Adrenal gland (tissue), 9 donors: ENCODE measurements at regions not wholly inside any gene's neighbourhood (a gene's known extent, or its start where the extent isn't known, plus 50 kb on each side); places are given as distances from the start of the nearest gene placed in this dataset.

Experiments used
- DNase-seq, 7 donors: peaks; one replicate each; pipeline ENCODE4 v3.0.0-alpha.2; 2019 to 2020
- H3K27ac ChIP-seq, 5 donors: fragments of 200-600 bp; sonication (generic) in 4 of 5; 1 replicate in 3 of 5; 2 replicates in 2 of 5; pipeline versions ENCODE4 v1.5.1 to v1.8.0; 2016 to 2020; ENCODE audit warnings: mild to moderate bottlenecking in 1 of 5
- H3K27me3 ChIP-seq: fragments of 200-600 bp; 2 replicates; pipeline ENCODE4 v1.8.0; 2021
- H3K36me3 ChIP-seq, 2 donors: fragments of 200-600 bp; replicated peaks in 1 of 2; 1 replicate in 1 of 2; 2 replicates in 1 of 2; pipeline versions ENCODE4 v1.5.1 to v1.8.0; 2018 to 2022
- H3K4me1 ChIP-seq, 2 donors: fragments of 200-600 bp; replicated peaks in 1 of 2; 1 replicate in 1 of 2; 2 replicates in 1 of 2; pipeline versions ENCODE4 v1.5.1 to v1.8.0; 2018 to 2021
- H3K4me3 ChIP-seq, 4 donors: fragments of 200-600 bp; sonication (generic) in 3 of 4; one replicate each; pipeline ENCODE4 v1.5.1; 2016 to 2018
- H3K9me3 ChIP-seq, 3 donors: fragments of 200-600 bp; sonication (generic) in 1 of 3; replicated peaks in 1 of 3; 1 replicate in 2 of 3; 2 replicates in 1 of 3; pipeline versions ENCODE4 v1.5.1 to v1.8.0; 2016 to 2021
- POLR2A ChIP-seq, 2 donors: fragments of 450-650 bp; IDR thresholded peaks; one replicate each; pipeline ENCODE4 v1.6.1; 2017; ENCODE audit warnings: antibody characterized with exemption in 2 of 2, mild to moderate bottlenecking in 2 of 2, moderate library complexity in 1 of 2
- WGBS, 4 donors: extraction: QIAGEN DNeasy Blood & Tissue Kit in 2 of 4; methylation state at CpG; one replicate each; pipeline versions ENCODE4 v1.1.5 to v1.1.7; 2013 to 2017; 5-methylcytosine and 5-hydroxymethylcytosine counted together
- intact Hi-C, 2 donors: fragments of 100-400 bp; cut with DNase I; formaldehyde crosslinking; loops; one replicate each; pipeline versions ENCODE4 v1.14.1 to v1.15.0; 2022 to 2023
- TF ChIP-seq, protein P1 (sequence below), 6 experiments: fragments of 450-650 bp in 4 of 6; fragments of 200-600 bp in 2 of 6; sonication (generic) in 1 of 6; IDR thresholded peaks; 1 replicate in 5 of 6; 2 replicates in 1 of 6; pipeline versions ENCODE4 v1.5.1 to v1.8.0; 2016 to 2021; ENCODE audit warnings: antibody characterized with exemption in 6 of 6, mild to moderate bottlenecking in 2 of 6, moderate library complexity in 1 of 6
- donor health status: healthy with polysubstance abuse.
- donor health status: Bipolar disorder and iron deficiency.
- donor health status: DM: yes; HTN: yes; CAD: no.
- donor health status: DM: no; HTN: no; CAD: no.
- donor health status: DM: no; HTN: no; CAD: no.

DNA sequence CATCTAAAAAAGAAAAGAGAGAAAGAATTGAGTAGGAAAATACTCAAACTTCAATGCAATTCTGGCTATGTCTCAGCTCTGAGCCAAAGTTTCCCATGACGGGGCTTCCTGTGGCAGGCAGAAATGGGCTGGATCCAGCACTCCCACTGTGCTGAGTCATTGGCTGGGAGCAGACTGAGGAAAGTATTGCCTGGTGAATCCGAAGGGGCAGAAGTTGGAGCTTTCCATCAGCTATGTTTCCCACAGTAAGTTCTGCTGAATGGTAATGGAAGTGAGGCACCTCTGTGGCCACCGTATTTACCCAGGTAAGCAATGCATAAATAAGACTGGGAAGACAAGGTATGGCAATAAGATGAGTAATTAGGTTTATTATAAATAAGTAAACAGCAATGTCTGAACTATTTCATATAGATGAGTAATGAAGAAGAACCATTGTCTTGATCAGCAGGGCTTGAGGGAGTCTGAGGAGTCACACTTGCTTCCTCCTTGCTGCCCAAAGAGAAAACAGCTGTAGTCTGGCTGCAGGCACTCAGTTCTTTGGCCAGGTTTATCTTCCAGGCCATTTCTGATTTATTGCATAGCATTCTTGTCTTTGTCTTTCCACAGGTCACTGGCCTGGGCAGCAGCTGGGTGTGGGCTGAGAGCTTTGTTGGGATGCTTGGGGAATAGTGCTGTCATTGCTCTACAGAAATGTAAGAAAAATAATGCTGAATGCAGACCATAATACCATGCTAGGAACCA is 255.3 kb downstream of the DNAJB9 start:
- Histone ChIP-seq H3K4me1 (no peaks in the 10 kb centered on the region), H3K27me3 (no peaks in the 10 kb centered on the region), H3K36me3 (no peaks in the 10 kb centered on the region), H3K4me3 (no peak overlapping the region), H3K9me3 (no peaks in the 10 kb centered on the region), H3K27ac (no peak overlapping the region)
- 53 to 65% (median 63%) methylated on average over 3 of the region's 3 CpGs for WGBS, 4 donors
- TF ChIP-seq POLR2A (IDR thresholded peaks at IDR 0.05), result no peak
- TF ChIP-seq, protein P1, sequence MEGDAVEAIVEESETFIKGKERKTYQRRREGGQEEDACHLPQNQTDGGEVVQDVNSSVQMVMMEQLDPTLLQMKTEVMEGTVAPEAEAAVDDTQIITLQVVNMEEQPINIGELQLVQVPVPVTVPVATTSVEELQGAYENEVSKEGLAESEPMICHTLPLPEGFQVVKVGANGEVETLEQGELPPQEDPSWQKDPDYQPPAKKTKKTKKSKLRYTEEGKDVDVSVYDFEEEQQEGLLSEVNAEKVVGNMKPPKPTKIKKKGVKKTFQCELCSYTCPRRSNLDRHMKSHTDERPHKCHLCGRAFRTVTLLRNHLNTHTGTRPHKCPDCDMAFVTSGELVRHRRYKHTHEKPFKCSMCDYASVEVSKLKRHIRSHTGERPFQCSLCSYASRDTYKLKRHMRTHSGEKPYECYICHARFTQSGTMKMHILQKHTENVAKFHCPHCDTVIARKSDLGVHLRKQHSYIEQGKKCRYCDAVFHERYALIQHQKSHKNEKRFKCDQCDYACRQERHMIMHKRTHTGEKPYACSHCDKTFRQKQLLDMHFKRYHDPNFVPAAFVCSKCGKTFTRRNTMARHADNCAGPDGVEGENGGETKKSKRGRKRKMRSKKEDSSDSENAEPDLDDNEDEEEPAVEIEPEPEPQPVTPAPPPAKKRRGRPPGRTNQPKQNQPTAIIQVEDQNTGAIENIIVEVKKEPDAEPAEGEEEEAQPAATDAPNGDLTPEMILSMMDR (IDR thresholded peaks at IDR 0.05), result no peak
- peak in 2 of 7 donors; percentile 10 to 15 for DNase-seq
- intact Hi-C loops, result no loop called here

DNA sequence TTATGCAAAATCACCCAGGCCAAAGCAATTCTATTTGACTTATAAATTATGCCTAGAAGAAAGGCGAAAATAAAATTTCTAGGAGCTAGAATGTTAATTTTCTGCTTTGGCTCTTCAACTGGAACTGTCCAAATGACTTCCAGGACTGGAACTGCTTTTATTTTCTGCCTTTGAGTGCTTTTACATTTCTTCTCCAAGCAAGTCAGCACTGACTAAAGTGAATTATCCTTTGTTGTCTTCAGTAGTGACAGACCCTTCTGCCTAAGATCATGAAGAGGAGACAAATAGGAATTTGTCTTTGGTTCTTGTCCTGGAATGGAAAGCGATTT is 255.9 kb downstream of the DNAJB9 start:
- H3K27me3 ChIP-seq, result no peaks in the 10 kb centered on the region
- no peak overlapping the region for H3K4me3 ChIP-seq
- TF ChIP-seq, protein P1 (IDR thresholded peaks at IDR 0.05), result no peak
- TF ChIP-seq POLR2A (IDR thresholded peaks at IDR 0.05), result no peak
- no peak overlapping the region for H3K27ac ChIP-seq
- no peak for DNase-seq
- intact Hi-C loops, result no loop called here
- H3K9me3 ChIP-seq, result no peaks in the 10 kb centered on the region
- 68 to 80% (median 75%) methylated on average over 2 of the region's 2 CpGs for WGBS, 4 donors
- no peaks in the 10 kb centered on the region for H3K4me1 ChIP-seq
- no peaks in the 10 kb centered on the region for H3K36me3 ChIP-seq

DNA sequence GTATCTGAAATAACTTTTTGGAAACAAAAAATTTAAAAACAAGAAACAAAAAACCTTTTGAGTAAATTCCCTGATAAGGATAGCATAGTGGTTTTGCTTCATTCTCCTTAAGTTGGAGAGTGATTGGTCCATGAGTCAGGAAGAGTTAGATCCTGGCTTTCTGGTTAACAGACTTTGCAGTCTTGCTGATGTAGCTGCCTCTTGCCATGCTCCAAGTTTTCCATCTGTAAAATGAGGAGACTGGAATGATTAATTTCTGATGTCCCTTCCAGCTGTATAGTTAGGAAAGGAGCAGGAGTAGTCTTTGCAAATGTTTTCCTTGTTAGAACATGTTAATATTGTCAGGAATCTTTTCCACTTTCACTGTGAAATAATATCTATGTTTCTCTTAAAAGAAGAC is 266.6 kb downstream of the DNAJB9 start:
- no peak overlapping the region for H3K4me3 ChIP-seq
- H3K4me1 ChIP-seq, result peaks cover 0 to 10% of the 10 kb centered on the region in 2 donors
- H3K36me3 ChIP-seq, result no peaks in the 10 kb centered on the region

DNA sequence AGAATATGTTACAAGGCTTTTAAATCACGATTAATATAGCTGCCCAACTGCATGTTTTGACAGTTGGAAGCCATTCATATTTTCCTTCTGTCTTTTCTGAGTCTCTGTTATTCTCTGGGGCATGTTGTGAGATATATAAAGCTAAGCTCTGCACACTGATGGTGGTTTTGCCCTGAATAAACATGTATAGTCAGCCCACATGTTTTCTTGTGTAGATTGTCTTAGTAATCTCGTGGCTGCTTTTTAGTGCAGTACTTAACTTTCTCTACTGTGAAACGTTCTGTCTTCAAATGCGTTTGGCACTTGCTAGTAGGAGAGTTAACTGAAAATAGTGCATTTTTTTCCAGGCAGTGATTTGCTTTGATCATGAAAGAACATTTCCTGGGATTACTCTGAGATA is 268.5 kb downstream of the DNAJB9 start:
- TF ChIP-seq, protein P1 (IDR thresholded peaks at IDR 0.05), result no peak
- no peak for TF ChIP-seq POLR2A (IDR thresholded peaks at IDR 0.05)
- DNase-seq, result no peak
- H3K4me3 ChIP-seq, result no peak overlapping the region
- no peaks in the 10 kb centered on the region for H3K27me3 ChIP-seq
- H3K27ac ChIP-seq, result no peak overlapping the region
- H3K36me3 ChIP-seq, result no peaks in the 10 kb centered on the region
- WGBS, 4 donors, result 17 to 36% (median 26%) methylated on average over 4 of the region's 4 CpGs
- intact Hi-C loops, result no loop called here
- peaks cover 0 to 10% of the 10 kb centered on the region in 2 donors for H3K4me1 ChIP-seq
- H3K9me3 ChIP-seq, result no peaks in the 10 kb centered on the region

More for the DNA sequence above, 266.6 kb downstream of the DNAJB9 start:
- intact Hi-C loops, result no loop called here
- no peaks in the 10 kb centered on the region for H3K9me3 ChIP-seq
- TF ChIP-seq POLR2A (IDR thresholded peaks at IDR 0.05), result no peak
- TF ChIP-seq, protein P1 (IDR thresholded peaks at IDR 0.05), result no peak
- no peak overlapping the region for H3K27ac ChIP-seq
- no peaks in the 10 kb centered on the region for H3K27me3 ChIP-seq
- DNase-seq, result no peak
